Vagina (tissue), 2 donors: ENCODE measurements at regions not wholly inside any gene's neighbourhood (a gene's known extent, or its start where the extent isn't known, plus 50 kb on each side); places are given as distances from the start of the nearest gene placed in this dataset.
A peak's percentile ranks its signal among the peaks of the same experiment; 100 is the strongest.

ENCODE experiments used
- CTCF ChIP-seq, 3 experiments: fragments of 450-650 bp in 2 of 3; fragments of 200-600 bp in 1 of 3; sonication (generic) in 1 of 3; IDR thresholded peaks; one replicate each; pipeline ENCODE4 v1.5.1; 2017 to 2019; ENCODE audit warnings: antibody characterized with exemption in 3 of 3, mild to moderate bottlenecking in 2 of 3, moderate library complexity in 2 of 3
- POLR2A ChIP-seq, 2 donors: fragments of 450-650 bp; IDR thresholded peaks; one replicate each; pipeline ENCODE4 v1.6.1; 2017; ENCODE audit warnings: antibody characterized with exemption in 2 of 2, mild to moderate bottlenecking in 2 of 2, moderate library complexity in 2 of 2
- POLR2AphosphoS5 ChIP-seq, 2 donors: sonication (generic); formaldehyde crosslinking; IDR thresholded peaks; one replicate each; pipeline ENCODE4 v1.9.0; 2017; ENCODE audit warnings: antibody characterized with exemption in 2 of 2, mild to moderate bottlenecking in 2 of 2, low read depth in 1 of 2; ENCODE audit not compliant: insufficient read depth in 1 of 2

- no peak for TF ChIP-seq CTCF (IDR thresholded peaks at IDR 0.05)
- TF ChIP-seq POLR2A (IDR thresholded peaks at IDR 0.05): no peak
- TF ChIP-seq POLR2AphosphoS5 (IDR thresholded peaks at IDR 0.05; ENCODE audit: insufficient read depth in 1 of 2, low read depth in 1 of 2): peak in 1 of 2 donors; percentile 38
These were observed 245.8 kb upstream of the SLC39A10 start for GRCh38 chr2:195411219-195411687.
